GM12892 (cell line): ENCODE measurements at regions not wholly inside any gene's neighbourhood (a gene's known extent, or its start where the extent isn't known, plus 50 kb on each side); places are given as distances from the start of the nearest gene placed in this dataset.

ENCODE experiments used
- POLR2A ChIP-seq: IDR thresholded peaks from 2 replicates; pipeline ENCODE4 v1.6.1; 2011; ENCODE audit warnings: low read depth, low read length, control low read depth
- POLR2AphosphoS5 ChIP-seq: IDR thresholded peaks from 2 replicates; pipeline ENCODE4 v1.6.1; 2011; ENCODE audit warnings: low read depth, low read length, control low read depth

- TF ChIP-seq POLR2AphosphoS5 (no peak), POLR2A (no peak)
Observed at GRCh38 chr22:48781391-48781790, 1046.3 kb downstream of the BRD1 start.
